ENCODE measurements at regions not wholly inside any gene's neighbourhood (a gene's known extent, or its start where the extent isn't known, plus 50 kb on each side); places are given as distances from the start of the nearest gene placed in this dataset.
"Not testable (repeated sequence)": the region's sequence is repeated elsewhere in the genome, so short reads cannot be mapped to it uniquely, and the experiment has no call there.

GRCh38 chr16:6853565-6853964, 479.1 kb upstream of the RBFOX1 start:
- no peak for DNase-seq (ENCODE audit: low spot score)

- DNase-seq (ENCODE audit: low spot score) = no peak
Observed at GRCh38 chr16:6852643-6853225, 479.9 kb upstream of the RBFOX1 start.

GRCh38 chr16:6846452-6846851, 486.2 kb upstream of the RBFOX1 start:
- DNase-seq (ENCODE audit: low spot score) = no peak

GRCh38 chr16:6841392-6841791, 491.3 kb upstream of the RBFOX1 start:
- DNase-seq (ENCODE audit: low spot score) = no peak

- no peak for DNase-seq (ENCODE audit: low spot score)
Observed at GRCh38 chr16:6837722-6838121, 494.9 kb upstream of the RBFOX1 start.

- no peak for DNase-seq (ENCODE audit: low spot score)
Observed at GRCh38 chr16:6836766-6837165, 495.9 kb upstream of the RBFOX1 start.

GRCh38 chr16:6835941-6836340, 496.7 kb upstream of the RBFOX1 start:
- no peak for DNase-seq (ENCODE audit: low spot score)

- no peak for DNase-seq (ENCODE audit: low spot score)
Observed at GRCh38 chr16:6835516-6835915, 497.1 kb upstream of the RBFOX1 start.

- no peak for DNase-seq (ENCODE audit: low spot score)
Observed at GRCh38 chr16:6828690-6829089, 504.0 kb upstream of the RBFOX1 start.

GRCh38 chr16:6827931-6828330, 504.7 kb upstream of the RBFOX1 start:
- DNase-seq (ENCODE audit: low spot score) = no peak

- DNase-seq (ENCODE audit: low spot score) = no peak
Observed at GRCh38 chr16:6827267-6827666, 505.4 kb upstream of the RBFOX1 start.

GRCh38 chr16:6822041-6822440, 510.6 kb upstream of the RBFOX1 start:
- no peak for DNase-seq (ENCODE audit: low spot score)

- DNase-seq (ENCODE audit: low spot score) = no peak
Observed at GRCh38 chr16:6804461-6804860, 528.2 kb upstream of the RBFOX1 start.

GRCh38 chr16:6803176-6803575, 529.5 kb upstream of the RBFOX1 start:
- no peak for DNase-seq (ENCODE audit: low spot score)

GRCh38 chr16:6797223-6797622, 535.4 kb upstream of the RBFOX1 start:
- no peak for DNase-seq (ENCODE audit: low spot score)

- DNase-seq (ENCODE audit: low spot score) = no peak
Observed at GRCh38 chr16:6777624-6778023, 555.0 kb upstream of the RBFOX1 start.

- DNase-seq (ENCODE audit: low spot score) = no peak
Observed at GRCh38 chr16:6775712-6776111, 556.9 kb upstream of the RBFOX1 start.

GRCh38 chr16:6771956-6772355, 560.7 kb upstream of the RBFOX1 start:
- no peak for DNase-seq (ENCODE audit: low spot score)

GRCh38 chr16:6753553-6753952, 579.1 kb upstream of the RBFOX1 start:
- DNase-seq (ENCODE audit: low spot score) = no peak

- no peak for DNase-seq (ENCODE audit: low spot score)
Observed at GRCh38 chr16:6751191-6751590, 581.5 kb upstream of the RBFOX1 start.

- DNase-seq (ENCODE audit: low spot score) = no peak
Observed at GRCh38 chr16:6749698-6750097, 582.9 kb upstream of the RBFOX1 start.

GRCh38 chr16:6736302-6736701, 596.3 kb upstream of the RBFOX1 start:
- not testable (repeated sequence) for DNase-seq (ENCODE audit: low spot score)

GRCh38 chr16:6735631-6736030, 597.0 kb upstream of the RBFOX1 start:
- no peak for DNase-seq (ENCODE audit: low spot score)

GRCh38 chr16:6732166-6732565, 600.5 kb upstream of the RBFOX1 start:
- DNase-seq (ENCODE audit: low spot score) = no peak

- DNase-seq (ENCODE audit: low spot score) = no peak
Observed at GRCh38 chr16:6728381-6728780, 604.3 kb upstream of the RBFOX1 start.
